ENCODE measurements at regions not wholly inside any gene's neighbourhood (a gene's known extent, or its start where the extent isn't known, plus 50 kb on each side); places are given as distances from the start of the nearest gene placed in this dataset.

DNA sequence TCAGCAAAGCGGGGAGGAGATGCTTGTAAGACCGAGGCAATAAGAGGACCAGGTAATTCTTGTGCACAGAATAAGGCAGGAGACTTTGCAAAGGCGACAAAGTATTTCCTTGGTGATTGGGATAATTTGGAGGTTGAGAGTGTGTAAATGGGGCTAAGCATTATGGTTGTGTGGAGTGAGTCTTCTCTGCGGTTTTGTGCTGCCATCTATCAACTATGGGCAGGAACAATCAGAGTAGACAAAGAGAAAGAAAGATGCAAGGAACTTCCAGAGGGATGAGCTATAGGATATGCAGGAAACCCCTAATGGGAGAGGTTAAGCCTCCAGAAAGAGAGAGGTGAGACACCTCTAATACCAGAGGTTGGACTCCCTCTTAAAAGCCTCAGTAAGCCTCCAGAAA is 339.8 kb downstream of the PAPSS1 start:
- dilution Hi-C loops (cut with MboI; ENCODE audit: extremely low pct_ligation_motif_present, low sequenced_read_pairs) (no loop called here), intact Hi-C loops (cut with micrococcal nuclease) (no loop called here)
- H2AFZ ChIP-seq (ENCODE audit: low read depth, low read length) = no peak overlapping the region
- no peak for FAIRE-seq
- no peak overlapping the region for H3K4me2 ChIP-seq (ENCODE audit: insufficient read depth, low read length)
- H4K20me1 ChIP-seq (replicated peaks; ENCODE audit: control insufficient read depth, extremely low read depth, insufficient read depth, low read length) = no peaks in the 10 kb centered on the region
- ChIA-PET CTCF (no interaction called here), POLR2A (no interaction called here)
- no peaks in the 10 kb centered on the region for H3K36me3 ChIP-seq (ENCODE audit: control insufficient read depth in 2 of 2, extremely low read depth in 1 of 2, insufficient read depth in 2 of 2, low read length in 2 of 2)
- no peaks in the 10 kb centered on the region for H3K4me1 ChIP-seq (ENCODE audit: control insufficient read depth, extremely low read depth, insufficient read depth, low read length)
- no peak overlapping the region for H3K9ac ChIP-seq (replicated peaks; ENCODE audit: extremely low read depth, insufficient read depth, low read length)
- no peaks in the 10 kb centered on the region for H3K27me3 ChIP-seq (ENCODE audit: control insufficient read depth in 2 of 2, insufficient read depth in 2 of 2, low read length in 2 of 2)
- TF ChIP-seq POLR2A (IDR thresholded peaks at IDR 0.05; ENCODE audit: low read depth, low read length) (no peak), FOS (IDR thresholded peaks at IDR 0.05; ENCODE audit: borderline replicate concordance, insufficient read depth, low read length) (no peak), EZH2 (IDR thresholded peaks at IDR 0.05; ENCODE audit: borderline replicate concordance, low read depth, low read length, severe bottlenecking) (no peak), MYC (IDR thresholded peaks at IDR 0.05; ENCODE audit: low read depth, low read length) (no peak), GATA2 (IDR thresholded peaks at IDR 0.05; ENCODE audit: insufficient read depth, insufficient read length, low read depth, low read length) (no peak), JUN (IDR thresholded peaks at IDR 0.05; ENCODE audit: borderline replicate concordance, insufficient read depth, insufficient read length, low read depth) (no peak), POLR2AphosphoS5 (IDR thresholded peaks at IDR 0.05; ENCODE audit: insufficient read depth, low read depth, low read length) (no peak)
- TF ChIP-seq, protein P1, sequence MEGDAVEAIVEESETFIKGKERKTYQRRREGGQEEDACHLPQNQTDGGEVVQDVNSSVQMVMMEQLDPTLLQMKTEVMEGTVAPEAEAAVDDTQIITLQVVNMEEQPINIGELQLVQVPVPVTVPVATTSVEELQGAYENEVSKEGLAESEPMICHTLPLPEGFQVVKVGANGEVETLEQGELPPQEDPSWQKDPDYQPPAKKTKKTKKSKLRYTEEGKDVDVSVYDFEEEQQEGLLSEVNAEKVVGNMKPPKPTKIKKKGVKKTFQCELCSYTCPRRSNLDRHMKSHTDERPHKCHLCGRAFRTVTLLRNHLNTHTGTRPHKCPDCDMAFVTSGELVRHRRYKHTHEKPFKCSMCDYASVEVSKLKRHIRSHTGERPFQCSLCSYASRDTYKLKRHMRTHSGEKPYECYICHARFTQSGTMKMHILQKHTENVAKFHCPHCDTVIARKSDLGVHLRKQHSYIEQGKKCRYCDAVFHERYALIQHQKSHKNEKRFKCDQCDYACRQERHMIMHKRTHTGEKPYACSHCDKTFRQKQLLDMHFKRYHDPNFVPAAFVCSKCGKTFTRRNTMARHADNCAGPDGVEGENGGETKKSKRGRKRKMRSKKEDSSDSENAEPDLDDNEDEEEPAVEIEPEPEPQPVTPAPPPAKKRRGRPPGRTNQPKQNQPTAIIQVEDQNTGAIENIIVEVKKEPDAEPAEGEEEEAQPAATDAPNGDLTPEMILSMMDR (IDR thresholded peaks at IDR 0.05; ENCODE audit: extremely low read depth in 1 of 2, insufficient read depth in 1 of 2, low read depth in 1 of 2, low read length in 2 of 2) = no peak
- TF ChIP-seq, protein P2, sequence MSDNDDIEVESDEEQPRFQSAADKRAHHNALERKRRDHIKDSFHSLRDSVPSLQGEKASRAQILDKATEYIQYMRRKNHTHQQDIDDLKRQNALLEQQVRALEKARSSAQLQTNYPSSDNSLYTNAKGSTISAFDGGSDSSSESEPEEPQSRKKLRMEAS (IDR thresholded peaks at IDR 0.05; ENCODE audit: insufficient read depth, insufficient read length) = no peak
- DNase-seq (ENCODE audit: low read depth, low spot score) = no peak
- no peak overlapping the region for H3K27ac ChIP-seq (ENCODE audit: insufficient read depth, low read depth, low read length)
- no peak overlapping the region for H3K4me3 ChIP-seq (replicated peaks in 1 of 3; ENCODE audit: insufficient read depth in 1 of 3, low read depth in 1 of 3, low read length in 3 of 3)
- H3K79me2 ChIP-seq (ENCODE audit: control insufficient read depth, insufficient read depth, low read length) = no peaks in the 10 kb centered on the region
- no peaks in the 10 kb centered on the region for H3K9me3 ChIP-seq (replicated peaks; ENCODE audit: control insufficient read depth, insufficient read depth, low read length)
- BruUV-seq (replicated peaks) = no TSS peak
- H3K9me1 ChIP-seq (replicated peaks; ENCODE audit: control insufficient read depth, extremely low read depth, insufficient read depth, low read length) = no peaks in the 10 kb centered on the region
